Stimulated activated naive CD4-positive, alpha-beta T cell (primary cell): ENCODE measurements at regions not wholly inside any gene's neighbourhood (a gene's known extent, or its start where the extent isn't known, plus 50 kb on each side); places are given as distances from the start of the nearest gene placed in this dataset.
"Not testable (repeated sequence)": the region's sequence is repeated elsewhere in the genome, so short reads cannot be mapped to it uniquely, and the experiment has no call there.

ENCODE experiments used
- DNase-seq, 6 experiments: peaks; one replicate each; lab custom pipeline; 2025; lab: John Stamatoyannopoulos, UW

- no peak for DNase-seq
Measured at GRCh38 chr4:122973465-122973864, 51.1 kb upstream of the NUDT6 start.

- DNase-seq = no peak
Measured at GRCh38 chr4:122976111-122976510, 53.7 kb upstream of the NUDT6 start.

- DNase-seq = no peak
Measured at GRCh38 chr4:122977103-122977502, 54.7 kb upstream of the NUDT6 start.

- DNase-seq = no peak
Measured at GRCh38 chr4:122978109-122978508, 55.7 kb upstream of the NUDT6 start.

GRCh38 chr4:122978789-122979188 lies 56.4 kb upstream of the NUDT6 start:
- no peak for DNase-seq

GRCh38 chr4:122980860-122981259 lies 58.5 kb upstream of the NUDT6 start:
- DNase-seq = no peak

- no peak for DNase-seq
Measured at GRCh38 chr4:122988696-122989095, 66.3 kb upstream of the NUDT6 start.

- DNase-seq = no peak
Measured at GRCh38 chr4:122990891-122991290, 68.5 kb upstream of the NUDT6 start.

- DNase-seq = no peak
Measured at GRCh38 chr4:122992057-122992456, 69.7 kb upstream of the NUDT6 start.

GRCh38 chr4:122992641-122993040 lies 70.2 kb upstream of the NUDT6 start:
- no peak for DNase-seq

GRCh38 chr4:122996350-122996749 lies 74.0 kb upstream of the NUDT6 start:
- no peak for DNase-seq

GRCh38 chr4:122997463-122998101 lies 75.2 kb upstream of the NUDT6 start:
- no peak for DNase-seq

GRCh38 chr4:123004079-123004478 lies 81.7 kb upstream of the NUDT6 start:
- not testable (repeated sequence) for DNase-seq

GRCh38 chr4:123005126-123005525 lies 82.7 kb upstream of the NUDT6 start:
- DNase-seq = not testable (repeated sequence)

GRCh38 chr4:123007679-123008078 lies 85.3 kb upstream of the NUDT6 start:
- no peak for DNase-seq

GRCh38 chr4:123012416-123012815 lies 90.0 kb upstream of the NUDT6 start:
- DNase-seq = not testable (repeated sequence)

- DNase-seq = no peak
Measured at GRCh38 chr4:123014038-123014437, 91.6 kb upstream of the NUDT6 start.

GRCh38 chr4:123017078-123017477 lies 94.7 kb upstream of the NUDT6 start:
- no peak for DNase-seq

- DNase-seq = no peak
Measured at GRCh38 chr4:123017636-123018395, 95.4 kb upstream of the NUDT6 start.

- DNase-seq = no peak
Measured at GRCh38 chr4:123018396-123018775, 96.0 kb upstream of the NUDT6 start.

- no peak for DNase-seq
Measured at GRCh38 chr4:123020285-123020684, 97.9 kb upstream of the NUDT6 start.

GRCh38 chr4:123023647-123024046 lies 101.2 kb upstream of the NUDT6 start:
- DNase-seq = no peak

GRCh38 chr4:123024710-123025109 lies 102.3 kb upstream of the NUDT6 start:
- DNase-seq = no peak

GRCh38 chr4:123025398-123025797 lies 103.0 kb upstream of the NUDT6 start:
- no peak for DNase-seq
